ENCODE measurements at regions not wholly inside any gene's neighbourhood (a gene's known extent, or its start where the extent isn't known, plus 50 kb on each side); places are given as distances from the start of the nearest gene placed in this dataset.

DNA sequence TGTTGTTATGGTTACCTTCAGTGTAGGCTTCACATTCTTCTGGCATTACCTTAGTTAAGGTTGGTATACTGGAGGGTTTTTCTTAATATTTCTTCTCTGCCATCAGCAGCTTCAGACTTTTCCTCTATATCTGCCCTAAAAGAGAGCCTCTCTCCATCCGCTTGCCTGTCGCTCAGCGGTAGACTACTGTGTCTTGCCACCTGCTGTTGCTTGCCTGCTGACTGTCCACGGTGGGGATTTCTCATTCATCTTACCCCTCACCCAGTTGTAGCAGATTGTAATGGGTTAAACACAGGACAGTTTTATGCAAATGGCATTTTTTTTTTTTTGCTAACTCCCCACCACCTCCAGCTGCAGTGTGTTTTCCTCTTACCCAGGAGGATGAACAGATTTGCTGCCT is 577.2 kb downstream of the SLITRK5 start:
- Histone ChIP-seq H3K9ac (no peak overlapping the region), H3K4me2 (no peak overlapping the region), H3F3A (ENCODE audit: low read depth) (no peaks in the 10 kb centered on the region), H3K79me2 (ENCODE audit: low read depth) (no peaks in the 10 kb centered on the region), H2AFZ (replicated peaks) (no peak overlapping the region), H3K27me3 (no peaks in the 10 kb centered on the region), H3K27ac (no peak overlapping the region), H3K9me3 (ENCODE audit: low read depth) (no peaks in the 10 kb centered on the region), H3K36me3 (no peaks in the 10 kb centered on the region), H4K20me1 (ENCODE audit: low read depth) (no peaks in the 10 kb centered on the region), H3K4me1 (peaks cover 7% of the 10 kb centered on the region), H3K4me3 (no peak overlapping the region)
- Mint-ChIP-seq H3K27ac (no peak overlapping the region), H3K27me3 (ENCODE audit: insufficient read depth, low read depth) (no peaks in the 10 kb centered on the region), H3K9me3 (no peaks in the 10 kb centered on the region), H3K4me3 (no peak overlapping the region), H3K4me1 (peaks cover 6% of the 10 kb centered on the region), H3K36me3 (no peaks in the 10 kb centered on the region)
- TF ChIP-seq EZH2 (IDR thresholded peaks at IDR 0.05) (no peak), EZH2phosphoT487 (IDR thresholded peaks at IDR 0.05) (no peak)
- TF ChIP-seq, protein P1, sequence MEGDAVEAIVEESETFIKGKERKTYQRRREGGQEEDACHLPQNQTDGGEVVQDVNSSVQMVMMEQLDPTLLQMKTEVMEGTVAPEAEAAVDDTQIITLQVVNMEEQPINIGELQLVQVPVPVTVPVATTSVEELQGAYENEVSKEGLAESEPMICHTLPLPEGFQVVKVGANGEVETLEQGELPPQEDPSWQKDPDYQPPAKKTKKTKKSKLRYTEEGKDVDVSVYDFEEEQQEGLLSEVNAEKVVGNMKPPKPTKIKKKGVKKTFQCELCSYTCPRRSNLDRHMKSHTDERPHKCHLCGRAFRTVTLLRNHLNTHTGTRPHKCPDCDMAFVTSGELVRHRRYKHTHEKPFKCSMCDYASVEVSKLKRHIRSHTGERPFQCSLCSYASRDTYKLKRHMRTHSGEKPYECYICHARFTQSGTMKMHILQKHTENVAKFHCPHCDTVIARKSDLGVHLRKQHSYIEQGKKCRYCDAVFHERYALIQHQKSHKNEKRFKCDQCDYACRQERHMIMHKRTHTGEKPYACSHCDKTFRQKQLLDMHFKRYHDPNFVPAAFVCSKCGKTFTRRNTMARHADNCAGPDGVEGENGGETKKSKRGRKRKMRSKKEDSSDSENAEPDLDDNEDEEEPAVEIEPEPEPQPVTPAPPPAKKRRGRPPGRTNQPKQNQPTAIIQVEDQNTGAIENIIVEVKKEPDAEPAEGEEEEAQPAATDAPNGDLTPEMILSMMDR (IDR thresholded peaks at IDR 0.05): no peak
- peak; percentile 38 for DNase-seq (ENCODE audit: low spot score)

DNA sequence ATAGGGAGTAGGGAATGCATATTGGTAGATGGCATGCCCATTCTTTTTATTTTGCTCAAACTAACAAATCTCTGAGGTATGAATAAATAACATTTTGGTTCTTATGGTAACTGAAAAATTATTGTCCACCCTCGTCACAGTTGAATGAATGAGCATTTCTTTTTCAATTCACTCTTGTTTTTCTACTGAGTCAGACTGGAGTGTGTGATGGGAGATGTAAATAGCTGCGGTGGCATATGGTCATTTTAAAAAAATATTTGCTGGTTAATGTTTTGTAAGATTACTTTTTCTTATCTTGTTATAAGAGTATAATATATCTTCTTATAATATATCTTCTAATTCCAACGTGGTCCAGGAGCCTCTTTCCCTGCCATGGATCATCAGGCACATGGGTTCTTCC is 586.5 kb downstream of the SLITRK5 start:
- Histone ChIP-seq H3K4me1 (no peaks in the 10 kb centered on the region), H2AFZ (replicated peaks) (no peak overlapping the region), H3K4me2 (no peak overlapping the region), H3K27me3 (no peaks in the 10 kb centered on the region), H3K9ac (no peak overlapping the region), H3K4me3 (no peak overlapping the region), H3K27ac (no peak overlapping the region), H3K79me2 (ENCODE audit: low read depth) (no peaks in the 10 kb centered on the region), H3K36me3 (no peaks in the 10 kb centered on the region), H3K9me3 (ENCODE audit: low read depth) (no peaks in the 10 kb centered on the region), H3F3A (ENCODE audit: low read depth) (no peaks in the 10 kb centered on the region), H4K20me1 (ENCODE audit: low read depth) (no peaks in the 10 kb centered on the region)
- H3K9me3 Mint-ChIP-seq: no peaks in the 10 kb centered on the region
- no peaks in the 10 kb centered on the region for H3K36me3 Mint-ChIP-seq
- TF ChIP-seq, protein P1 (IDR thresholded peaks at IDR 0.05): no peak
- TF ChIP-seq EZH2 (IDR thresholded peaks at IDR 0.05): no peak
- no peak for TF ChIP-seq EZH2phosphoT487 (IDR thresholded peaks at IDR 0.05)
- DNase-seq (ENCODE audit: low spot score): no peak
- no peak overlapping the region for H3K4me3 Mint-ChIP-seq
- H3K27me3 Mint-ChIP-seq (ENCODE audit: insufficient read depth, low read depth): no peaks in the 10 kb centered on the region
- H3K4me1 Mint-ChIP-seq: no peaks in the 10 kb centered on the region
- H3K27ac Mint-ChIP-seq: no peak overlapping the region

- no peak overlapping the region for H3K4me2 ChIP-seq
- TF ChIP-seq, protein P1 (IDR thresholded peaks at IDR 0.05): no peak
- TF ChIP-seq EZH2phosphoT487 (IDR thresholded peaks at IDR 0.05) (no peak), EZH2 (IDR thresholded peaks at IDR 0.05) (no peak)
- Mint-ChIP-seq H3K4me1 (no peaks in the 10 kb centered on the region), H3K27ac (no peak overlapping the region), H3K36me3 (no peaks in the 10 kb centered on the region), H3K9me3 (no peaks in the 10 kb centered on the region), H3K27me3 (ENCODE audit: insufficient read depth, low read depth) (no peaks in the 10 kb centered on the region), H3K4me3 (no peak overlapping the region)
- no peaks in the 10 kb centered on the region for H4K20me1 ChIP-seq (ENCODE audit: low read depth)
- H3K9ac ChIP-seq: no peak overlapping the region
- DNase-seq (ENCODE audit: low spot score): no peak
- H3K27me3 ChIP-seq: no peaks in the 10 kb centered on the region
- no peaks in the 10 kb centered on the region for H3F3A ChIP-seq (ENCODE audit: low read depth)
- no peaks in the 10 kb centered on the region for H3K4me1 ChIP-seq
- H3K79me2 ChIP-seq (ENCODE audit: low read depth): no peaks in the 10 kb centered on the region
- H3K36me3 ChIP-seq: no peaks in the 10 kb centered on the region
- no peak overlapping the region for H3K4me3 ChIP-seq
- no peaks in the 10 kb centered on the region for H3K9me3 ChIP-seq (ENCODE audit: low read depth)
- no peak overlapping the region for H2AFZ ChIP-seq (replicated peaks)
- no peak overlapping the region for H3K27ac ChIP-seq
Observed at GRCh38 chr13:88263808-88264207, 592.6 kb downstream of the SLITRK5 start.

Data from neural progenitor cell (in vitro differentiated cells).